ENCODE measurements at regions not wholly inside any gene's neighbourhood (a gene's known extent, or its start where the extent isn't known, plus 50 kb on each side); places are given as distances from the start of the nearest gene placed in this dataset.
"Not testable (repeated sequence)": the region's sequence is repeated elsewhere in the genome, so short reads cannot be mapped to it uniquely, and the experiment has no call there.

DNA sequence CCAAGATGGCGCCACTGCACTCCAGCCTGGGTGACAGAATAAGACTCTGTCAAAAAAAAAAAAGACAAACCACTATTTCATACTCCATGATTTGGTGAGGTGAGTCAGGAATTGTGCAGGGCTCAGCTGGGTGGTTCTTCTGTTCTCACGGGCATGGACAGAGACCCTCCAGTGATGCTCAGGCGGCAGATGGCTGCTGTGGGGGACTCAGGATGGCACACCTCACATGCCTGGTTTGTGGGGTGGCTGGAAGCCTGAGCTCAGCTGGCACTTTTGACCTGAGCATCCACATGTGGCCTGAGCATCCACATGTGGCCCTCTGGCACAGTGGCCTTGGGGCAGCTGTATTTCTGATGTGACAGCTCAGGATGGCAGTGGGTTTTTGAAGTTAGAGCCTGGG is 217.2 kb downstream of the IRX2 start:
- no peak overlapping the region for H3K27ac ChIP-seq (ENCODE audit: low read length)
- H3K9me3 ChIP-seq (ENCODE audit: insufficient read depth, low read length, severe bottlenecking): no peaks in the 10 kb centered on the region
- no peaks in the 10 kb centered on the region for H3K27me3 ChIP-seq (ENCODE audit: insufficient read depth, low read length, poor library complexity)
- no peak overlapping the region for H3K9ac ChIP-seq (ENCODE audit: low read depth, low read length)
- no peak overlapping the region for H3K4me2 ChIP-seq (ENCODE audit: insufficient read depth, low read length)
- no peak for ATAC-seq (ENCODE audit: insufficient read depth, low read depth)
- TF ChIP-seq, protein P1, sequence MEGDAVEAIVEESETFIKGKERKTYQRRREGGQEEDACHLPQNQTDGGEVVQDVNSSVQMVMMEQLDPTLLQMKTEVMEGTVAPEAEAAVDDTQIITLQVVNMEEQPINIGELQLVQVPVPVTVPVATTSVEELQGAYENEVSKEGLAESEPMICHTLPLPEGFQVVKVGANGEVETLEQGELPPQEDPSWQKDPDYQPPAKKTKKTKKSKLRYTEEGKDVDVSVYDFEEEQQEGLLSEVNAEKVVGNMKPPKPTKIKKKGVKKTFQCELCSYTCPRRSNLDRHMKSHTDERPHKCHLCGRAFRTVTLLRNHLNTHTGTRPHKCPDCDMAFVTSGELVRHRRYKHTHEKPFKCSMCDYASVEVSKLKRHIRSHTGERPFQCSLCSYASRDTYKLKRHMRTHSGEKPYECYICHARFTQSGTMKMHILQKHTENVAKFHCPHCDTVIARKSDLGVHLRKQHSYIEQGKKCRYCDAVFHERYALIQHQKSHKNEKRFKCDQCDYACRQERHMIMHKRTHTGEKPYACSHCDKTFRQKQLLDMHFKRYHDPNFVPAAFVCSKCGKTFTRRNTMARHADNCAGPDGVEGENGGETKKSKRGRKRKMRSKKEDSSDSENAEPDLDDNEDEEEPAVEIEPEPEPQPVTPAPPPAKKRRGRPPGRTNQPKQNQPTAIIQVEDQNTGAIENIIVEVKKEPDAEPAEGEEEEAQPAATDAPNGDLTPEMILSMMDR (IDR thresholded peaks at IDR 0.05; ENCODE audit: borderline replicate concordance, extremely low read depth, low read length, poor library complexity, severe bottlenecking): no peak
- no peak for TF ChIP-seq EZH2 (IDR thresholded peaks at IDR 0.05; ENCODE audit: borderline replicate concordance, low read depth, low read length, severe bottlenecking)
- H3K79me2 ChIP-seq (ENCODE audit: insufficient read depth, low read length): no peaks in the 10 kb centered on the region
- H2AFZ ChIP-seq (ENCODE audit: low read depth, low read length): no peak overlapping the region
- no peak for DNase-seq
- no peak overlapping the region for H3K4me3 ChIP-seq (ENCODE audit: low read depth in 1 of 2, low read length in 2 of 2)
- H3K36me3 ChIP-seq (ENCODE audit: insufficient read depth, low read length): no peaks in the 10 kb centered on the region
- no peaks in the 10 kb centered on the region for H4K20me1 ChIP-seq (ENCODE audit: insufficient read depth, low read length)
- peaks cover 13% of the 10 kb centered on the region for H3K4me1 ChIP-seq (ENCODE audit: insufficient read depth, low read length)

DNA sequence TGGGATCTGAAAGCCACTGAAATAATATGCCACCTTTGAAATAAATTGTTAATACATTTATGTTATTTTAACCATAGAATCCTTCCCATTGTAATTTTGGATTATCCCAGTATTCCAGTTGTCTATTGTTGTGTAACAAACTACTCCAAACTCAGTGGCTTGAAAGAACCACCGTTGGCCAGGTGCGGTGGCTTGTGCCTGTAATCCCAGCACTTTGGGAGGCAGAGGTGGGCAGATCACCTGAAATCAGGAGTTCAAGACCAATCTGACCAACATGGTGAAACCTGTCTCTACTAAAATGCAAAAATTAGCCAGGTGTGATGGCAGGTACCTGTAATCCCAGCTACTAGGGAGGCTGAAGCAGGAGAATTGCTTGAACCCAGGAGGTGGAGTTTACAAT is 217.6 kb downstream of the IRX2 start:
- not testable (repeated sequence) for H3K9me3 ChIP-seq (ENCODE audit: insufficient read depth, low read length, severe bottlenecking); H3K9ac ChIP-seq (ENCODE audit: low read depth, low read length); H3K27me3 ChIP-seq (ENCODE audit: insufficient read depth, low read length, poor library complexity); H2AFZ ChIP-seq (ENCODE audit: low read depth, low read length); H3K4me2 ChIP-seq (ENCODE audit: insufficient read depth, low read length); DNase-seq; H3K36me3 ChIP-seq (ENCODE audit: insufficient read depth, low read length); H4K20me1 ChIP-seq (ENCODE audit: insufficient read depth, low read length); H3K27ac ChIP-seq (ENCODE audit: low read length); H3K79me2 ChIP-seq (ENCODE audit: insufficient read depth, low read length); H3K4me3 ChIP-seq (ENCODE audit: low read depth in 1 of 2, low read length in 2 of 2); ATAC-seq (ENCODE audit: insufficient read depth, low read depth)
- peaks cover 12% of the 10 kb centered on the region for H3K4me1 ChIP-seq (ENCODE audit: insufficient read depth, low read length)

DNA sequence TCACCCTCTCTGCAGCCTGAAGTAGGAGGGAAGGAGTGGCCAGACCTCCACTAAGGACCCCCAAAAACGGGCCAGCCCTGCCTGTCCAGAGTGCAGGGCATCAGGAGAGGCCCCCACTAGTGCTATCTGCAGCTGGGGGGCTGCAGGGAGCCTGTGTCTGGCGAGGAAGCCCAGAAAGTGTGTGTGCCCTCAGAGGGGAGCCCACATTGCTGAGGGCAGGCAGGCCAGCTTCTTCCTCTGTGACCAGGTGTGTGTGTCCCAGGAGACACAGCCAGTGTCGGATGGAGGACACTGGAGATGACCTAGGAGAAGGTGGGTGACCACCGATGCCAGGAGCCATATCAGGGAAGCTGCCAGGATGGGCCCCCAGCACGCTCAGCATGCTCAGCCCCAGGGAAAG is 218.7 kb downstream of the IRX2 start:
- Histone ChIP-seq H3K9me3 (ENCODE audit: insufficient read depth, low read length, severe bottlenecking) (no peaks in the 10 kb centered on the region), H3K27ac (ENCODE audit: low read length) (no peak overlapping the region)
- TF ChIP-seq EZH2 (IDR thresholded peaks at IDR 0.05; ENCODE audit: borderline replicate concordance, low read depth, low read length, severe bottlenecking): no peak

DNA sequence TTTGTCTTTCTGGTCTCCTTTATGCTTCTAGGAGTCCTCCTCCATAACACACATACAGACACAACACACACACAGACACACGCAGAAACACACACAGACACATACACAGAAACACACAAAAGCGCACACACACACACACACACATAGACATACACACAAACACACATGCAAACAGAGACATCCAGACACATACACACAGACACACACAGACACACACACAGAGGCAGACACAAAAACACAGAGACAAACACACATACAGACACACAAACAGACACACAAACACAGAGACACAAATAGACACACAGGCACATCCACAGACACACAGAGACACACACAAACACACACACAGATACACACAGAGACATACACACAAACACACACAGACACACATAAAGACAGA is 220.2 kb downstream of the IRX2 start:
- DNase-seq: no peak
- no peak overlapping the region for H3K9ac ChIP-seq (ENCODE audit: low read depth, low read length)
- no peaks in the 10 kb centered on the region for H3K9me3 ChIP-seq (ENCODE audit: insufficient read depth, low read length, severe bottlenecking)
- H2AFZ ChIP-seq (ENCODE audit: low read depth, low read length): no peak overlapping the region
- no peak overlapping the region for H3K4me2 ChIP-seq (ENCODE audit: insufficient read depth, low read length)
- no peaks in the 10 kb centered on the region for H3K36me3 ChIP-seq (ENCODE audit: insufficient read depth, low read length)
- peaks cover 2% of the 10 kb centered on the region for H3K27me3 ChIP-seq (ENCODE audit: insufficient read depth, low read length, poor library complexity)
- H3K79me2 ChIP-seq (ENCODE audit: insufficient read depth, low read length): no peaks in the 10 kb centered on the region
- no peak for ATAC-seq (ENCODE audit: insufficient read depth, low read depth)
- H4K20me1 ChIP-seq (ENCODE audit: insufficient read depth, low read length): no peaks in the 10 kb centered on the region
- H3K27ac ChIP-seq (ENCODE audit: low read length): no peak overlapping the region
- no peak overlapping the region for H3K4me3 ChIP-seq (ENCODE audit: low read depth in 1 of 2, low read length in 2 of 2)
- no peaks in the 10 kb centered on the region for H3K4me1 ChIP-seq (ENCODE audit: insufficient read depth, low read length)
- no peak for TF ChIP-seq EZH2 (IDR thresholded peaks at IDR 0.05; ENCODE audit: borderline replicate concordance, low read depth, low read length, severe bottlenecking)

More for the DNA sequence above, 218.7 kb downstream of the IRX2 start:
- Histone ChIP-seq H3K36me3 (ENCODE audit: insufficient read depth, low read length) (no peaks in the 10 kb centered on the region), H3K27me3 (ENCODE audit: insufficient read depth, low read length, poor library complexity) (peaks cover 2% of the 10 kb centered on the region), H2AFZ (ENCODE audit: low read depth, low read length) (no peak overlapping the region), H3K4me2 (ENCODE audit: insufficient read depth, low read length) (no peak overlapping the region), H4K20me1 (ENCODE audit: insufficient read depth, low read length) (no peaks in the 10 kb centered on the region), H3K4me1 (ENCODE audit: insufficient read depth, low read length) (peaks cover 2% of the 10 kb centered on the region; the same call in 1 of the 2 replicates), H3K9ac (ENCODE audit: low read depth, low read length) (no peak overlapping the region), H3K4me3 (ENCODE audit: low read depth in 1 of 2, low read length in 2 of 2) (no peak overlapping the region), H3K79me2 (ENCODE audit: insufficient read depth, low read length) (no peaks in the 10 kb centered on the region)
- DNase-seq (no peak), ATAC-seq (ENCODE audit: insufficient read depth, low read depth) (no peak)

DNA sequence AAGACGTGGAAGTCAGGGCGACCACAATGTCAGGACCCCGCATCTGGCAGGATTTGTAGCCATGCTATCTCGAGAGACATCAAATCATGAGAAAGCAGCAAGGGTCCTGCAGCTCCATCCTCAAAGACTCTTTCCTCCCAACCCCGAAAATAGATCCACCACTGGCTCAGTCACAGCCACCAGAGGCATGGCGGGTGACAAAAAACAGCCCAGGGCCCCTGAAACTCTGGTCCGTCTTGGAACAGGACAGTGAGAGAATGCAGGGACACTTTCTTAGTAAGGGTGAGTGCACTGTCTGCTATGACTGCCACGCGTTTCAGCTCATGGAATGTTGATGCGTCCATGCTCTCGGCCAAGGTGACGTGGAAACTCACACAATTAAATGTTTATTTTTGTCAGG is 220.9 kb downstream of the IRX2 start:
- no peak overlapping the region for H3K27ac ChIP-seq (ENCODE audit: low read length)
- H2AFZ ChIP-seq (ENCODE audit: low read depth, low read length): no peak overlapping the region
- H3K4me2 ChIP-seq (ENCODE audit: insufficient read depth, low read length): no peak overlapping the region
- peaks cover 2% of the 10 kb centered on the region for H3K27me3 ChIP-seq (ENCODE audit: insufficient read depth, low read length, poor library complexity)
- TF ChIP-seq EZH2 (IDR thresholded peaks at IDR 0.05; ENCODE audit: borderline replicate concordance, low read depth, low read length, severe bottlenecking): no peak
- TF ChIP-seq, protein P1 (IDR thresholded peaks at IDR 0.05; ENCODE audit: borderline replicate concordance, extremely low read depth, low read length, poor library complexity, severe bottlenecking): no peak
- no peaks in the 10 kb centered on the region for H4K20me1 ChIP-seq (ENCODE audit: insufficient read depth, low read length)
- no peaks in the 10 kb centered on the region for H3K4me1 ChIP-seq (ENCODE audit: insufficient read depth, low read length)
- ATAC-seq (ENCODE audit: insufficient read depth, low read depth): no peak
- no peaks in the 10 kb centered on the region for H3K36me3 ChIP-seq (ENCODE audit: insufficient read depth, low read length)
- no peak for DNase-seq
- H3K9ac ChIP-seq (ENCODE audit: low read depth, low read length): no peak overlapping the region
- no peaks in the 10 kb centered on the region for H3K9me3 ChIP-seq (ENCODE audit: insufficient read depth, low read length, severe bottlenecking)
- H3K79me2 ChIP-seq (ENCODE audit: insufficient read depth, low read length): no peaks in the 10 kb centered on the region
- no peak overlapping the region for H3K4me3 ChIP-seq (ENCODE audit: low read depth in 1 of 2, low read length in 2 of 2)

All from DND-41 (cell line).